ENCODE measurements at regions not wholly inside any gene's neighbourhood (a gene's known extent, or its start where the extent isn't known, plus 50 kb on each side); places are given as distances from the start of the nearest gene placed in this dataset.
"Not testable (repeated sequence)": the region's sequence is repeated elsewhere in the genome, so short reads cannot be mapped to it uniquely, and the experiment has no call there.

GRCh38 chr5:107058235-107058634 lies 612.5 kb downstream of the EFNA5 start:
- DNase-seq = no peak

DNA sequence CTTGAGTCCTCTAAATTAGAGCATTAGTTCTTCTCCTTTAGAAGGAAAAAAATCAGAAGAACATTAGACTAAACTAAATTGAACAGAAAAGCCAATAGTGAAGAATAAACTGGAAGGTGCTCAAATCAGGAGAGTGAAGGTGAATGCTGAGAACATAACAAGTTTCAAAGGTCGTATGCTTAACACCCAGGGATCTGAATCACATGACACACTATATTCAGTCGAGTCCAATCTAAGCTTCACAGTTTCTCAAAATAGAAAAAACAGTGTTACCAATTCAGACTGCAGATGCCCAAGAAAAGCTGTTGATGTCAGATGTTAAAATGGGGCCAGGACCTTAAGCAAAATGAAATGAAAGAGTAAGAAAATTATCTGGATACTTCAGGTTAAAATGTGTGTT lies 614.5 kb downstream of the EFNA5 start:
- DNase-seq = no peak

DNA sequence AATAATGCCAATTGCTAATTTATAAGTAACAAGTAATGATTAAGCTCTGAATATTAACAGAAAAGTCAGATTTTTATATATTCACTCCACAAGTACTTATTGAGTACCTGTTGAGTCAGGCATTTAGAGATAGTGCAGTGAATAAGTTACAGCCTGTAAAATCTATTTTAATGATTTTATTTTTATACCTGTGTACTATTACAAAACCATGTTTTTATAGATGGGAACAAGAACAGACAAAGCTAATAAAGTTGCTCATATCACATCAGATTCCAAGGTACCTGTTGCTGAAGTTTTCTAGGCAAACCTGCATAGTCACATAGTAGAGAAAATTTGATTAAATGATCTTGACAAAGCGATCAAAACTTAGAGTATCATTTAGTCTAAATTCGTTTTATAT lies 623.7 kb downstream of the EFNA5 start:
- no peak for DNase-seq

- no peak for DNase-seq
These were observed 627.1 kb downstream of the EFNA5 start for GRCh38 chr5:107043665-107044064.

GRCh38 chr5:107040907-107041306 lies 629.8 kb downstream of the EFNA5 start:
- no peak for DNase-seq

GRCh38 chr5:107032629-107033028 lies 638.1 kb downstream of the EFNA5 start:
- no peak for DNase-seq

GRCh38 chr5:107028938-107029337 lies 641.8 kb downstream of the EFNA5 start:
- no peak for DNase-seq

- DNase-seq = no peak
These were observed 644.8 kb downstream of the EFNA5 start for GRCh38 chr5:107025712-107026497.

GRCh38 chr5:107023732-107024131 lies 647.0 kb downstream of the EFNA5 start:
- DNase-seq = no peak

GRCh38 chr5:107021575-107021974 lies 649.2 kb downstream of the EFNA5 start:
- DNase-seq = no peak

- no peak for DNase-seq
These were observed 650.1 kb downstream of the EFNA5 start for GRCh38 chr5:107020626-107021025.

- DNase-seq = no peak
These were observed 653.1 kb downstream of the EFNA5 start for GRCh38 chr5:107017616-107018015.

- no peak for DNase-seq
These were observed 658.4 kb downstream of the EFNA5 start for GRCh38 chr5:107012371-107012770.

GRCh38 chr5:107011605-107012004 lies 659.1 kb downstream of the EFNA5 start:
- no peak for DNase-seq

- DNase-seq = no peak
These were observed 660.7 kb downstream of the EFNA5 start for GRCh38 chr5:107010060-107010459.

DNA sequence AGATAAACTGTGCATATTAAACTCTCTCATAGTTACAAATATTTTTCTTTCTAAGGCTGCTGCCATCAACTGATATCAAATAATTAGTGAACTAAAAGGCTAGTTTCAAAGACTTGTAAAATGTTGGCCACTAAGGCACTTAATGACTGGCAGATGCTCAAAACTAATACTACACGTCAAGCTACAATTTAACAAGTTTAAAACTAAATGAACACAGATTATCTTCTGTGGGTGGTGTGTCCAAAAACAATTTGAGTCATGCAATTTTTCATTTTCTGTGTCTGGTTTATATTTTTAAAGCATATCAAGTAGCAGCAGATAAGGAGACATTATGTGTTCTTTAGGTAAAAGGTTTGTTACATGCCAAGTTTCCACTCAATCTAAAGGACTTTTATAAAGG lies 665.1 kb downstream of the EFNA5 start:
- no peak for DNase-seq

DNA sequence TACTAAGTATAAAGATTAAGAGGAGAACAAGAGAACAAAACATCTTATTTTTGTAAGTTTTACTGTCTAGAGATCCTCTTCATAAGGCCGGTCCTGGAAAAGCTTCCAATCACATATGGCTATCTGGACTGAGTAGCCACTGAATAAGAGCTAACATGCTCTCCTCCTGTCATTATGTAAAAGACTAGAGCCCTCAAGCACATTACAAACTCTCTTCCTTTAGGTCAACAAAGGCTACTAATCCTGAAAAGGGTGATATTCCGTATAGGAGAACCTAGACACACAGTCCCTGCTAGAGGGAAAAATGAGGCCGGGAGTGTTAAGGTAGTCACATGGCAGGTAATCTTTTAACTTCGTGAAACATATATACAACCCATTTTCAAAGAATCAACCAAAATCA lies 665.6 kb downstream of the EFNA5 start:
- DNase-seq = no peak

- no peak for DNase-seq
These were observed 668.6 kb downstream of the EFNA5 start for GRCh38 chr5:107002115-107002514.

- not testable (repeated sequence) for DNase-seq
These were observed 671.2 kb downstream of the EFNA5 start for GRCh38 chr5:106999506-106999905.

- no peak for DNase-seq
These were observed 684.7 kb downstream of the EFNA5 start for GRCh38 chr5:106986006-106986405.

DNA sequence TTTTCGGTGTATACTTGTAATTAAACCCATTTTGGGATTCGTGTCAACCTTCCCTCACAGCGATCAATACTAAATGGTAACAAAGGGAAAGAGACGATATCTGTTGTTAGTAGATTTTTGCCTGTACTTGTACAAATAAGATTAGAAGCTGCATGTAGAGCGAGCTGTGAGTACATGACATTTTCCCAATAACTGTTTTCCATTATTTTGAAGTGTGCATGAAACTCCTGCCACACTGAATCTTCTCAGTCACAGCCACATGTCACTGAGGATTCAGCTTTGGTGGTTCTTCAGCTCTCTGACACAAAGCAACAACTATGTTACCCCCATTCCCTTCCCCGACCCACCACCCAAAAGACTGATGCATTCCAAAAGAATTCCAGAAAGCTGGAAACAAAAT lies 685.6 kb downstream of the EFNA5 start:
- DNase-seq = no peak

- not testable (repeated sequence) for DNase-seq
These were observed 691.6 kb downstream of the EFNA5 start for GRCh38 chr5:106979178-106979577.

GRCh38 chr5:106978582-106979165 lies 692.1 kb downstream of the EFNA5 start:
- DNase-seq = not testable (repeated sequence)

GRCh38 chr5:106976363-106976762 lies 694.4 kb downstream of the EFNA5 start:
- DNase-seq = no peak

GRCh38 chr5:106974272-106974671 lies 696.5 kb downstream of the EFNA5 start:
- DNase-seq = no peak

Measured in stimulated activated CD4-positive, alpha-beta T cell treated with anti-CD3 and anti-CD28 coated beads, Interleukin-2, amount 100 ng/mL, for 24 hours (primary cell).